CD4-positive, alpha-beta T cell treated with Interleukin-4 for 1 hour (primary cell): ENCODE measurements at regions not wholly inside any gene's neighbourhood (a gene's known extent, or its start where the extent isn't known, plus 50 kb on each side); places are given as distances from the start of the nearest gene placed in this dataset.

Experiments used
- DNase-seq, 2 donors: peaks; one replicate each; pipeline ENCODE4 v3.0.0-alpha.2; 2020 to 2022

- peak; percentile 41 to 63 for DNase-seq
Observed at GRCh38 chr10:110355141-110355831, 50.6 kb upstream of the SMNDC1 start.

- DNase-seq, result peak; percentile 46 to 62
Observed at GRCh38 chr10:110355922-110356627, 51.4 kb upstream of the SMNDC1 start.

GRCh38 chr10:110356628-110357245, 52.0 kb upstream of the SMNDC1 start:
- peak; percentile 82 to 88 for DNase-seq

GRCh38 chr10:110357252-110357780, 52.6 kb upstream of the SMNDC1 start:
- DNase-seq, result peak; percentile 47 to 62

GRCh38 chr10:110357871-110358270, 53.2 kb upstream of the SMNDC1 start:
- no peak for DNase-seq

GRCh38 chr10:110358278-110358677, 53.6 kb upstream of the SMNDC1 start:
- no peak for DNase-seq

- no peak for DNase-seq
Observed at GRCh38 chr10:110358869-110359629, 54.3 kb upstream of the SMNDC1 start.

- no peak for DNase-seq
Observed at GRCh38 chr10:110360857-110361474, 56.2 kb upstream of the SMNDC1 start.

GRCh38 chr10:110361800-110362456, 57.2 kb upstream of the SMNDC1 start:
- peak in 1 of 2 donors; percentile 24 for DNase-seq

- peak in 1 of 2 donors; percentile 38 for DNase-seq
Observed at GRCh38 chr10:110363572-110364411, 59.1 kb upstream of the SMNDC1 start.

GRCh38 chr10:110364531-110364937, 59.8 kb upstream of the SMNDC1 start:
- DNase-seq, result no peak

GRCh38 chr10:110365356-110366143, 60.8 kb upstream of the SMNDC1 start:
- no peak for DNase-seq

GRCh38 chr10:110366635-110367034, 61.9 kb upstream of the SMNDC1 start:
- DNase-seq, result no peak

GRCh38 chr10:110368002-110368401, 63.3 kb upstream of the SMNDC1 start:
- no peak for DNase-seq

- no peak for DNase-seq
Observed at GRCh38 chr10:110368556-110368955, 63.8 kb upstream of the SMNDC1 start.

GRCh38 chr10:110370006-110370405, 65.3 kb upstream of the SMNDC1 start:
- DNase-seq, result no peak

- DNase-seq, result no peak
Observed at GRCh38 chr10:110372656-110373055, 67.9 kb upstream of the SMNDC1 start.

- no peak for DNase-seq
Observed at GRCh38 chr10:110373059-110373458, 68.3 kb upstream of the SMNDC1 start.

- DNase-seq, result no peak
Observed at GRCh38 chr10:110373857-110374654, 69.3 kb upstream of the SMNDC1 start.
